HG02798 (cell line): ENCODE measurements at regions not wholly inside any gene's neighbourhood (a gene's known extent, or its start where the extent isn't known, plus 50 kb on each side); places are given as distances from the start of the nearest gene placed in this dataset.

Source experiments
- ATAC-seq: cut with Tn5 transposase; IDR thresholded peaks from one replicate; pipeline ENCODE4 v1.9.1; 2021; ENCODE audit warnings: mild to moderate bottlenecking; ENCODE audit not compliant: unreplicated experiment, poor library complexity

- ATAC-seq = no peak
Observed at GRCh38 chr4:187027272-187027671, 303.6 kb upstream of the FAT1 start.

- ATAC-seq = no peak
Observed at GRCh38 chr4:187042251-187042650, 318.6 kb upstream of the FAT1 start.

GRCh38 chr4:187046471-187046870 lies 322.8 kb upstream of the FAT1 start:
- no peak for ATAC-seq

GRCh38 chr4:187059021-187059420 lies 335.4 kb upstream of the FAT1 start:
- no peak for ATAC-seq

GRCh38 chr4:187059895-187060294 lies 336.2 kb upstream of the FAT1 start:
- no peak for ATAC-seq

GRCh38 chr4:187060551-187060950 lies 336.9 kb upstream of the FAT1 start:
- no peak for ATAC-seq

GRCh38 chr4:187063251-187063650 lies 339.6 kb upstream of the FAT1 start:
- no peak for ATAC-seq

- ATAC-seq = no peak
Observed at GRCh38 chr4:187064033-187064432, 340.4 kb upstream of the FAT1 start.

- no peak for ATAC-seq
Observed at GRCh38 chr4:187065396-187065795, 341.7 kb upstream of the FAT1 start.

GRCh38 chr4:187065806-187066205 lies 342.1 kb upstream of the FAT1 start:
- no peak for ATAC-seq

- ATAC-seq = no peak
Observed at GRCh38 chr4:187069398-187069797, 345.7 kb upstream of the FAT1 start.

- no peak for ATAC-seq
Observed at GRCh38 chr4:187070158-187070557, 346.5 kb upstream of the FAT1 start.

GRCh38 chr4:187070740-187071139 lies 347.1 kb upstream of the FAT1 start:
- no peak for ATAC-seq

GRCh38 chr4:187071946-187072600 lies 348.4 kb upstream of the FAT1 start:
- ATAC-seq = no peak

- no peak for ATAC-seq
Observed at GRCh38 chr4:187073820-187074219, 350.2 kb upstream of the FAT1 start.

GRCh38 chr4:187075514-187075913 lies 351.9 kb upstream of the FAT1 start:
- ATAC-seq = no peak

GRCh38 chr4:187077744-187078401 lies 354.2 kb upstream of the FAT1 start:
- no peak for ATAC-seq

GRCh38 chr4:187084701-187085100 lies 361.0 kb upstream of the FAT1 start:
- ATAC-seq = no peak

GRCh38 chr4:187085339-187085738 lies 361.7 kb upstream of the FAT1 start:
- ATAC-seq = no peak

- no peak for ATAC-seq
Observed at GRCh38 chr4:187086151-187086550, 362.5 kb upstream of the FAT1 start.

GRCh38 chr4:187088070-187088799 lies 364.6 kb upstream of the FAT1 start:
- no peak for ATAC-seq

- ATAC-seq = no peak
Observed at GRCh38 chr4:187090401-187090800, 366.7 kb upstream of the FAT1 start.
